SK-N-SH treated with all-trans-retinoic acid at 6 μM for 48 hours (cell line): ENCODE measurements at regions not wholly inside any gene's neighbourhood (a gene's known extent, or its start where the extent isn't known, plus 50 kb on each side); places are given as distances from the start of the nearest gene placed in this dataset.
"Not testable (repeated sequence)": the region's sequence is repeated elsewhere in the genome, so short reads cannot be mapped to it uniquely, and the experiment has no call there.

Experiments used
- ATAC-seq: fragments of 200-7000 bp; cut with Tn5 transposase; 3 replicates; pipeline ENCODE4 v1.9.1; 2020; ENCODE audit warnings: mild to moderate bottlenecking, moderate library complexity
- ARNTL ChIP-seq: fragments of 450-650 bp; formaldehyde crosslinking; IDR thresholded peaks from 2 replicates; pipeline ENCODE4 v1.5.0; 2020; ENCODE audit warnings: low read depth, mild to moderate bottlenecking, moderate library complexity, borderline replicate concordance
- BACH2 ChIP-seq: fragments of 250-450 bp; sonication (Bioruptor Pico); IDR thresholded peaks from 2 replicates; pipeline ENCODE4 v1.9.0; 2021; ENCODE audit warnings: mild to moderate bottlenecking, borderline replicate concordance
- CSDC2 ChIP-seq: fragments of 250-450 bp; sonication (Bioruptor Pico); IDR thresholded peaks from 2 replicates; pipeline ENCODE4 v1.5.0; 2020; ENCODE audit warnings: mild to moderate bottlenecking, moderate library complexity
- ESRRG ChIP-seq: fragments of 250-450 bp; sonication (Bioruptor Pico); IDR thresholded peaks from 2 replicates; pipeline ENCODE4 v1.6.1; 2021; ENCODE audit warnings: mild to moderate bottlenecking
- GLIS3 ChIP-seq: fragments of 250-450 bp; sonication (Bioruptor Pico); IDR thresholded peaks from 2 replicates; pipeline ENCODE4 v1.5.0; 2020; ENCODE audit warnings: mild to moderate bottlenecking, moderate library complexity
- ISL1 ChIP-seq: fragments of 250-450 bp; sonication (Bioruptor Pico); IDR thresholded peaks from 2 replicates; pipeline ENCODE4 v2.1.2; 2022; ENCODE audit warnings: mild to moderate bottlenecking, moderate library complexity
- OSR1 ChIP-seq: fragments of 250-450 bp; sonication (Bioruptor Pico); IDR thresholded peaks from 2 replicates; pipeline ENCODE4 v1.8.0; 2022; ENCODE audit warnings: moderate library complexity, mild to moderate bottlenecking, inconsistent platforms
- PPARA ChIP-seq: fragments of 250-450 bp; sonication (Bioruptor Pico); IDR thresholded peaks from 2 replicates; pipeline ENCODE4 v1.5.0; 2020; ENCODE audit warnings: mild to moderate bottlenecking, borderline replicate concordance
- RARB ChIP-seq: fragments of 250-450 bp; sonication (Bioruptor Pico); IDR thresholded peaks from 2 replicates; pipeline ENCODE4 v1.8.0; 2021; ENCODE audit warnings: mild to moderate bottlenecking, moderate library complexity
- SNAI2 ChIP-seq: fragments of 250-450 bp; sonication (Bioruptor Pico); IDR thresholded peaks from 2 replicates; pipeline ENCODE4 v1.5.0; 2020; ENCODE audit warnings: mild to moderate bottlenecking, moderate library complexity
- TCF4 ChIP-seq: fragments of 250-450 bp; sonication (Bioruptor Pico); IDR thresholded peaks from 2 replicates; pipeline ENCODE4 v1.8.0; 2021; ENCODE audit warnings: mild to moderate bottlenecking, moderate library complexity, borderline replicate concordance
- TOX ChIP-seq: fragments of 250-450 bp; sonication (Bioruptor Pico); IDR thresholded peaks from 2 replicates; pipeline ENCODE4 v1.8.0; 2021; ENCODE audit warnings: mild to moderate bottlenecking, moderate library complexity, borderline replicate concordance
- ZC3H10 ChIP-seq: fragments of 250-450 bp; sonication (Bioruptor Pico); IDR thresholded peaks from 2 replicates; pipeline ENCODE4 v1.5.1; 2021; ENCODE audit warnings: mild to moderate bottlenecking, moderate library complexity
- ZFP30 ChIP-seq: fragments of 450-650 bp; formaldehyde crosslinking; IDR thresholded peaks from 2 replicates; pipeline ENCODE4 v1.5.0; 2022; ENCODE audit warnings: mild to moderate bottlenecking, moderate library complexity
- ZNF565 ChIP-seq: fragments of 450-650 bp; formaldehyde crosslinking; conservative IDR thresholded peaks from 2 replicates; pipeline ENCODE4 v1.5.0; 2020; ENCODE audit warnings: low read depth, mild to moderate bottlenecking, moderate library complexity
- ZNF70 ChIP-seq: fragments of 450-650 bp; formaldehyde crosslinking; IDR thresholded peaks from 2 replicates; pipeline ENCODE4 v1.5.0; 2020; ENCODE audit warnings: mild to moderate bottlenecking, moderate library complexity
- ZNF8 ChIP-seq: fragments of 450-650 bp; formaldehyde crosslinking; IDR thresholded peaks from 2 replicates; pipeline ENCODE4 v1.5.0; 2020; ENCODE audit warnings: mild to moderate bottlenecking, moderate library complexity
- TF ChIP-seq, protein P1 (sequence below): fragments of 250-450 bp; sonication (Bioruptor Pico); IDR thresholded peaks from 2 replicates; pipeline ENCODE4 v1.8.0; 2021; ENCODE audit warnings: low read depth, mild to moderate bottlenecking, moderate library complexity, borderline replicate concordance
- TF ChIP-seq, protein P2 (sequence below): fragments of 250-450 bp; sonication (Bioruptor Pico); IDR thresholded peaks from 2 replicates; pipeline ENCODE4 v1.5.0; 2020; ENCODE audit warnings: mild to moderate bottlenecking, moderate library complexity
- TF ChIP-seq, protein P3 (sequence below): fragments of 250-450 bp; sonication (Bioruptor Pico); IDR thresholded peaks from 2 replicates; pipeline ENCODE4 v1.8.0; 2020; ENCODE audit warnings: mild to moderate bottlenecking, moderate library complexity, borderline replicate concordance
- TF ChIP-seq, protein P4 (sequence below): fragments of 250-450 bp; sonication (Bioruptor Pico); IDR thresholded peaks from 2 replicates; pipeline ENCODE4 v1.5.1; 2020; ENCODE audit warnings: low read depth, mild to moderate bottlenecking, moderate library complexity

DNA sequence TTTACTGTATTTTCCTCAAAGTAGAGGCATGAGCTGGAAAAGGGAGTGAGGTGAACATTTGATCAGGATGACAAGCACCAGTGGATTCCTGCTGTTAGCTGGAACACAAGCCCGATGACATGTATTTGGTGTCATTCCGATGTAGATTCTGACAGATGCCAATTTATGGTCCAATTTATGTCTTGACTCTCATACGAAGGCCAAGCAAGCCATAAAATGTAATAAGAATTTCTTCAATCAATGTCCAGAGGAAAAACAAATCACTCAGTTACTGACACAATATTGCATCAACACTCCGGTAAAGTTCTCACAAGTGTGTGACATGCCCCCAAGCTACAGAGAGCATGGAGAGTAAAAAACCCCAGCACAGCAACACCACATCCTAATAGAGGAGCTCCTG, 138.3 kb upstream of the ZNF521 start:
- TF ChIP-seq ESRRG (CRISPR knock-in tag): no peak
- TF ChIP-seq BACH2: no peak
- no peak for TF ChIP-seq SNAI2 (CRISPR knock-in tag)
- TF ChIP-seq, protein P1, sequence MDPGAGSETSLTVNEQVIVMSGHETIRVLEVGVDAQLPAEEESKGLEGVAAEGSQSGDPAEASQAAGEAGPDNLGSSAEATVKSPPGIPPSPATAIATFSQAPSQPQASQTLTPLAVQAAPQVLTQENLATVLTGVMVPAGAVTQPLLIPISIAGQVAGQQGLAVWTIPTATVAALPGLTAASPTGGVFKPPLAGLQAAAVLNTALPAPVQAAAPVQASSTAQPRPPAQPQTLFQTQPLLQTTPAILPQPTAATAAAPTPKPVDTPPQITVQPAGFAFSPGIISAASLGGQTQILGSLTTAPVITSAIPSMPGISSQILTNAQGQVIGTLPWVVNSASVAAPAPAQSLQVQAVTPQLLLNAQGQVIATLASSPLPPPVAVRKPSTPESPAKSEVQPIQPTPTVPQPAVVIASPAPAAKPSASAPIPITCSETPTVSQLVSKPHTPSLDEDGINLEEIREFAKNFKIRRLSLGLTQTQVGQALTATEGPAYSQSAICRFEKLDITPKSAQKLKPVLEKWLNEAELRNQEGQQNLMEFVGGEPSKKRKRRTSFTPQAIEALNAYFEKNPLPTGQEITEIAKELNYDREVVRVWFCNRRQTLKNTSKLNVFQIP (CRISPR knock-in tag): no peak
- no peak for TF ChIP-seq OSR1 (CRISPR knock-in tag)
- TF ChIP-seq TCF4 (CRISPR knock-in tag): no peak
- no peak for TF ChIP-seq GLIS3 (CRISPR knock-in tag)
- TF ChIP-seq, protein P2, sequence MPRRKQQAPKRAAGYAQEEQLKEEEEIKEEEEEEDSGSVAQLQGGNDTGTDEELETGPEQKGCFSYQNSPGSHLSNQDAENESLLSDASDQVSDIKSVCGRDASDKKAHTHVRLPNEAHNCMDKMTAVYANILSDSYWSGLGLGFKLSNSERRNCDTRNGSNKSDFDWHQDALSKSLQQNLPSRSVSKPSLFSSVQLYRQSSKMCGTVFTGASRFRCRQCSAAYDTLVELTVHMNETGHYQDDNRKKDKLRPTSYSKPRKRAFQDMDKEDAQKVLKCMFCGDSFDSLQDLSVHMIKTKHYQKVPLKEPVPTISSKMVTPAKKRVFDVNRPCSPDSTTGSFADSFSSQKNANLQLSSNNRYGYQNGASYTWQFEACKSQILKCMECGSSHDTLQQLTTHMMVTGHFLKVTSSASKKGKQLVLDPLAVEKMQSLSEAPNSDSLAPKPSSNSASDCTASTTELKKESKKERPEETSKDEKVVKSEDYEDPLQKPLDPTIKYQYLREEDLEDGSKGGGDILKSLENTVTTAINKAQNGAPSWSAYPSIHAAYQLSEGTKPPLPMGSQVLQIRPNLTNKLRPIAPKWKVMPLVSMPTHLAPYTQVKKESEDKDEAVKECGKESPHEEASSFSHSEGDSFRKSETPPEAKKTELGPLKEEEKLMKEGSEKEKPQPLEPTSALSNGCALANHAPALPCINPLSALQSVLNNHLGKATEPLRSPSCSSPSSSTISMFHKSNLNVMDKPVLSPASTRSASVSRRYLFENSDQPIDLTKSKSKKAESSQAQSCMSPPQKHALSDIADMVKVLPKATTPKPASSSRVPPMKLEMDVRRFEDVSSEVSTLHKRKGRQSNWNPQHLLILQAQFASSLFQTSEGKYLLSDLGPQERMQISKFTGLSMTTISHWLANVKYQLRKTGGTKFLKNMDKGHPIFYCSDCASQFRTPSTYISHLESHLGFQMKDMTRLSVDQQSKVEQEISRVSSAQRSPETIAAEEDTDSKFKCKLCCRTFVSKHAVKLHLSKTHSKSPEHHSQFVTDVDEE (CRISPR knock-in tag): no peak
- no peak for TF ChIP-seq ZFP30 (CRISPR knock-in tag)
- TF ChIP-seq ARNTL: no peak
- TF ChIP-seq ZNF70 (CRISPR knock-in tag): no peak
- TF ChIP-seq, protein P3, sequence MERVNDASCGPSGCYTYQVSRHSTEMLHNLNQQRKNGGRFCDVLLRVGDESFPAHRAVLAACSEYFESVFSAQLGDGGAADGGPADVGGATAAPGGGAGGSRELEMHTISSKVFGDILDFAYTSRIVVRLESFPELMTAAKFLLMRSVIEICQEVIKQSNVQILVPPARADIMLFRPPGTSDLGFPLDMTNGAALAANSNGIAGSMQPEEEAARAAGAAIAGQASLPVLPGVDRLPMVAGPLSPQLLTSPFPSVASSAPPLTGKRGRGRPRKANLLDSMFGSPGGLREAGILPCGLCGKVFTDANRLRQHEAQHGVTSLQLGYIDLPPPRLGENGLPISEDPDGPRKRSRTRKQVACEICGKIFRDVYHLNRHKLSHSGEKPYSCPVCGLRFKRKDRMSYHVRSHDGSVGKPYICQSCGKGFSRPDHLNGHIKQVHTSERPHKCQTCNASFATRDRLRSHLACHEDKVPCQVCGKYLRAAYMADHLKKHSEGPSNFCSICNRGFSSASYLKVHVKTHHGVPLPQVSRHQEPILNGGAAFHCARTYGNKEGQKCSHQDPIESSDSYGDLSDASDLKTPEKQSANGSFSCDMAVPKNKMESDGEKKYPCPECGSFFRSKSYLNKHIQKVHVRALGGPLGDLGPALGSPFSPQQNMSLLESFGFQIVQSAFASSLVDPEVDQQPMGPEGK (CRISPR knock-in tag): no peak
- TF ChIP-seq ZNF565 (CRISPR knock-in tag): no peak
- TF ChIP-seq RARB (CRISPR knock-in tag): no peak
- ATAC-seq: no peak

DNA sequence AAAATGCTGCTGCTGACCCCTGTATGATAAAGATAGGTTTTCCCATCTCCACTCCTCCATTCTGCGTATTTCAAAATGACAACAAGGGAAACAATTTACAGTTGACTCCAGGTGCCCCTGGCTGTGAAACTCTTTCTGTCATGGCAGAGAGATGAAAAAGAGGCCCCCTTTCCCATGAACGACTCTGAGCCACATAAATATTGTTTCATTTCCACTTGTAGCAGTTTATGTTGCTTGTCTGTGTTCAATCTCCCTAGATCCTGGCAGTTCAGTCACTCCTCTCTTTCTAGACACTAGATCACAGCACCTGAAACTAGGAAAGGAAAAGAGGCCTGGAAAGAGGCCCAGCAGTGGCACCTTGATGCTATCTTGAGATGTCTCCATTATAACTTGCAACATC, 121.0 kb upstream of the ZNF521 start:
- TF ChIP-seq OSR1 (CRISPR knock-in tag) (no peak), GLIS3 (CRISPR knock-in tag) (no peak), ZNF70 (CRISPR knock-in tag) (no peak), ZC3H10 (no peak), RARB (CRISPR knock-in tag) (no peak), ARNTL (no peak), TOX (CRISPR knock-in tag) (no peak), CSDC2 (CRISPR knock-in tag) (no peak)
- ATAC-seq: no peak

DNA sequence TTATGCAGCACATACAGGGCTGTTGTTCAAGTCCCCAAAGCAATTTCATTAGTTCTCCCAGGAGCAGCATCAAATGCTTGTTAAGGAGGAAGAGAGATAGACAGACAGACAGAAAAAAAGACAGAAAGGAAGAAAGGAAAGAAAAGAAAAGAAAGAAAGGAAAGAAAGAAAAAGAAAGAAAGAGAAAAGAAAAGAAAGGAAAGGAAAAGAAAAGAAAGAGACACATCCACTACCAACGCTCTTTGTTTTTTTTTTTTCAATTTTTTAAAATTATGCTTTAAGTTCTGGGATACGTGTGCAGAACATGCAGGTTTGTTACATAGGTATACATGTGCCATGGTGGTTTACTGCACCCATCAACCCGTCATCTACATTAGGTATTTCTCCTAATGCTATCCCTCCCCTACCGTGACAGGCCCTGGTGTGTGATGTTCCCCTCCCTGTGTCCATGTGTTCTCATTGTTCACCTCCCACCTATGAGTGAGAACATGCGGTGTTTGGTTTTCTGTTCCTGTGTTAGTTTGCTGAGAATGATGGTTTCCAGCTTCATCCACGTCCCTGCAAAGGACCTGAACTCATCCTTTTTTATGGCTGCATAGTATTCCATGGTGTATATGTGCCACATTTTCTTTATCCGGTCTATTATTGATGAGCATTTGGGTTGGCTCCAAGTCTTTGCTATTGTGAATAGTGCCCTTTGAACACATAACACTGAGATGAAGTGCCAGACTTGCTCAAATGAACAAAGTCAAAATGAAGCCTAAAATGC, 119.0 kb upstream of the ZNF521 start:
- ATAC-seq: not testable (repeated sequence)

DNA sequence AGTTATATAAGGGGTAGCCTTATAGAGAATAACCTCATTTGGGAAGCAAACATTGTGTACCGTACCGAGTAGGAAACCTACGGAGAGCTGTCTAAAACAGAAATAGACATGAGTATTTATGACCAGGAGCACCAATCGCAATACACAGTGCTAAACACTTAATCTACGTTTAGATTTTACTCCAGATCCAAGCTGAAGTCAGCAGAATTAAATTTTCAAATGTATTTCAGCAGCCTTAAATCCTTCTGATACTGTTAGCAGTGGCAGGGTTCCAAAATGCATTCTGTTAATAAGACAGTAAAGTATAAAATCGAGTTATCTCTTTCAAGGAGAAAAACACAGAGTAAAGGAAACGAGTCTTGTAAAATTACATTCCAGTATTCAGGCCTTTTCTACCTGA, 118.1 kb upstream of the ZNF521 start:
- no peak for ATAC-seq
- TF ChIP-seq ZNF8 (CRISPR knock-in tag) (no peak), ZNF565 (CRISPR knock-in tag) (no peak), SNAI2 (CRISPR knock-in tag) (no peak), ESRRG (CRISPR knock-in tag) (no peak), TOX (CRISPR knock-in tag) (no peak), ZNF70 (CRISPR knock-in tag) (no peak), GLIS3 (CRISPR knock-in tag) (no peak), ARNTL (no peak), OSR1 (CRISPR knock-in tag) (no peak), ISL1 (CRISPR knock-in tag) (no peak), PPARA (CRISPR knock-in tag) (no peak), RARB (CRISPR knock-in tag) (no peak), ZFP30 (CRISPR knock-in tag) (no peak)
- TF ChIP-seq, protein P1 (CRISPR knock-in tag): no peak
- TF ChIP-seq, protein P4, sequence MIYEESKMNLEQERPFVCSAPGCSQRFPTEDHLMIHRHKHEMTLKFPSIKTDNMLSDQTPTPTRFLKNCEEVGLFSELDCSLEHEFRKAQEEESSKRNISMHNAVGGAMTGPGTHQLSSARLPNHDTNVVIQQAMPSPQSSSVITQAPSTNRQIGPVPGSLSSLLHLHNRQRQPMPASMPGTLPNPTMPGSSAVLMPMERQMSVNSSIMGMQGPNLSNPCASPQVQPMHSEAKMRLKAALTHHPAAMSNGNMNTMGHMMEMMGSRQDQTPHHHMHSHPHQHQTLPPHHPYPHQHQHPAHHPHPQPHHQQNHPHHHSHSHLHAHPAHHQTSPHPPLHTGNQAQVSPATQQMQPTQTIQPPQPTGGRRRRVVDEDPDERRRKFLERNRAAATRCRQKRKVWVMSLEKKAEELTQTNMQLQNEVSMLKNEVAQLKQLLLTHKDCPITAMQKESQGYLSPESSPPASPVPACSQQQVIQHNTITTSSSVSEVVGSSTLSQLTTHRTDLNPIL (CRISPR knock-in tag): no peak
- TF ChIP-seq, protein P3 (CRISPR knock-in tag): no peak
